H9 (cell line): ENCODE measurements at regions not wholly inside any gene's neighbourhood (a gene's known extent, or its start where the extent isn't known, plus 50 kb on each side); places are given as distances from the start of the nearest gene placed in this dataset.

Experiments
- DNase-seq: peaks from one replicate; pipeline ENCODE4 v3.0.0-alpha.2; 2017
- H2AFZ ChIP-seq: one replicate; pipeline ENCODE4 v1.6.1; 2013; ENCODE audit warnings: mild to moderate bottlenecking, low read length, control low read depth, moderate library complexity
- H2AK5ac ChIP-seq: 2 replicates; pipeline ENCODE4 v1.6.1; 2013; ENCODE audit warnings: low read length, control low read depth, mixed read lengths; ENCODE audit not compliant: insufficient read length
- H2BK120ac ChIP-seq: one replicate; pipeline ENCODE4 v1.6.1; 2013; ENCODE audit warnings: low read depth, mild to moderate bottlenecking, low read length, control low read depth, inconsistent platforms; ENCODE audit not compliant: poor library complexity, severe bottlenecking
- H2BK12ac ChIP-seq: 2 replicates; pipeline ENCODE4 v1.6.1; 2013; ENCODE audit warnings: low read length, control low read depth, mixed read lengths, low read depth; ENCODE audit not compliant: insufficient read length
- H2BK15ac ChIP-seq: 2 replicates; pipeline ENCODE4 v1.6.1; 2013; ENCODE audit warnings: low read depth, low read length, control low read depth
- H2BK20ac ChIP-seq: one replicate; pipeline ENCODE4 v1.6.1; 2013; ENCODE audit warnings: low read depth, mild to moderate bottlenecking, low read length, control low read depth, inconsistent platforms; ENCODE audit not compliant: poor library complexity, severe bottlenecking
- H2BK5ac ChIP-seq: 2 replicates; pipeline ENCODE4 v1.6.1; 2013; ENCODE audit warnings: low read length, control low read depth, mixed read lengths; ENCODE audit not compliant: insufficient read length
- H3K14ac ChIP-seq: 2 replicates; pipeline ENCODE4 v1.6.1; 2013; ENCODE audit warnings: low read length, control low read depth; ENCODE audit not compliant: insufficient read depth
- H3K18ac ChIP-seq: 2 replicates; pipeline ENCODE4 v1.6.1; 2013; ENCODE audit warnings: low read depth, mild to moderate bottlenecking, mixed read lengths, low read length, control low read depth; ENCODE audit not compliant: insufficient read length
- H3K23ac ChIP-seq: 2 replicates; pipeline ENCODE4 v1.6.1; 2013; ENCODE audit warnings: low read length, control low read depth, mixed read lengths, low read depth; ENCODE audit not compliant: insufficient read length
- H3K23me2 ChIP-seq: 2 replicates; pipeline ENCODE4 v1.6.1; 2013; ENCODE audit warnings: low read depth, mild to moderate bottlenecking, mixed read lengths, low read length, control low read depth; ENCODE audit not compliant: insufficient read length, poor library complexity, severe bottlenecking
- H3K27ac ChIP-seq: 2 replicates; pipeline ENCODE4 v1.5.1; 2013; ENCODE audit warnings: low read length, control low read depth, mixed read lengths, low read depth; ENCODE audit not compliant: insufficient read length
- H3K27me3 ChIP-seq: 2 replicates; pipeline ENCODE4 v1.6.1; 2013; ENCODE audit warnings: low read length, control low read depth, inconsistent platforms; ENCODE audit not compliant: insufficient read depth
- H3K4ac ChIP-seq: 2 replicates; pipeline ENCODE4 v1.6.1; 2013; ENCODE audit warnings: low read depth, mild to moderate bottlenecking, control low read depth, inconsistent platforms, low read length, moderate library complexity
- H3K4me1 ChIP-seq: 2 replicates; pipeline ENCODE4 v1.6.1; 2013; ENCODE audit warnings: low read length, control low read depth, inconsistent platforms; ENCODE audit not compliant: insufficient read depth
- H3K4me2 ChIP-seq: 2 replicates; pipeline ENCODE4 v1.6.1; 2013; ENCODE audit warnings: low read length, control low read depth, mixed read lengths; ENCODE audit not compliant: insufficient read length, insufficient read depth
- H3K56ac ChIP-seq: 2 replicates; pipeline ENCODE4 v1.6.1; 2013; ENCODE audit warnings: low read depth, mild to moderate bottlenecking, mixed read lengths, low read length, control low read depth; ENCODE audit not compliant: insufficient read length
- H3K79me1 ChIP-seq: 2 replicates; pipeline ENCODE4 v1.6.1; 2013; ENCODE audit warnings: low read depth, mild to moderate bottlenecking, moderate library complexity, low read length, control low read depth, inconsistent platforms; ENCODE audit not compliant: insufficient read depth, poor library complexity, severe bottlenecking
- H3K79me2 ChIP-seq: 2 replicates; pipeline ENCODE4 v1.6.1; 2013; ENCODE audit warnings: low read length, control low read depth, inconsistent platforms; ENCODE audit not compliant: insufficient read depth
- H3K9ac ChIP-seq: 2 replicates; pipeline ENCODE4 v1.6.1; 2013; ENCODE audit warnings: low read length, control low read depth, mixed read lengths; ENCODE audit not compliant: insufficient read length; ENCODE audit errors: extremely low read depth
- H3K9me3 ChIP-seq: one replicate; pipeline ENCODE4 v1.6.1; 2013; ENCODE audit warnings: low read depth, low read length, inconsistent platforms; ENCODE audit not compliant: control insufficient read depth
- H3T11ph ChIP-seq: one replicate; pipeline ENCODE4 v1.6.1; 2013; ENCODE audit warnings: mild to moderate bottlenecking, low read length, control low read depth, inconsistent platforms
- H4K20me1 ChIP-seq: one replicate; pipeline ENCODE4 v1.6.1; 2013; ENCODE audit not compliant: control insufficient read depth, insufficient read length, insufficient read depth
- H4K5ac ChIP-seq: 2 replicates; pipeline ENCODE4 v1.6.1; 2013; ENCODE audit warnings: low read depth, mild to moderate bottlenecking, mixed read lengths, low read length, control low read depth; ENCODE audit not compliant: insufficient read length
- H4K8ac ChIP-seq: replicated peaks from 2 replicates; pipeline ENCODE4 v1.6.1; 2013; ENCODE audit warnings: low read length, control low read depth, mixed read lengths, low read depth; ENCODE audit not compliant: insufficient read length
- H4K91ac ChIP-seq: 2 replicates; pipeline ENCODE4 v1.6.1; 2013; ENCODE audit warnings: low read depth, mild to moderate bottlenecking, moderate library complexity, mixed read lengths, low read length, control low read depth; ENCODE audit not compliant: insufficient read length
- H3K27ac Mint-ChIP-seq, 3 experiments: 2 replicates in 2 of 3; 3 replicates in 1 of 3; pipeline ENCODE4 v1.8.0; 2020 to 2021; ENCODE audit warnings: mixed read lengths in 3 of 3, mild to moderate bottlenecking in 1 of 3, moderate library complexity in 1 of 3
- H3K27me3 Mint-ChIP-seq: 2 replicates; pipeline ENCODE4 v1.8.0; 2021; ENCODE audit warnings: low read depth, mild to moderate bottlenecking, moderate library complexity, mixed read lengths
- H3K36me3 Mint-ChIP-seq, 3 experiments: 2 replicates in 2 of 3; 3 replicates in 1 of 3; pipeline ENCODE4 v1.8.0; 2020 to 2021; ENCODE audit warnings: low read depth in 3 of 3, mixed read lengths in 3 of 3; ENCODE audit not compliant: insufficient read depth in 1 of 3
- H3K4me1 Mint-ChIP-seq, 2 experiments: 2 replicates each; pipeline ENCODE4 v1.8.0; 2020; ENCODE audit warnings: mixed read lengths in 2 of 2
- H3K4me3 Mint-ChIP-seq, 2 experiments: 2 replicates in 1 of 2; 3 replicates in 1 of 2; pipeline ENCODE4 v1.8.0; 2020 to 2021; ENCODE audit warnings: mild to moderate bottlenecking in 2 of 2, mixed read lengths in 2 of 2, moderate library complexity in 1 of 2
- H3K9me3 Mint-ChIP-seq, 2 experiments: 2 replicates in 1 of 2; 3 replicates in 1 of 2; pipeline ENCODE4 v1.8.0; 2020; ENCODE audit warnings: mild to moderate bottlenecking in 2 of 2, mixed read lengths in 2 of 2, moderate library complexity in 1 of 2
- CTCF ChIP-seq: fragments of 200-600 bp; sonication (generic); conservative IDR thresholded peaks from 3 replicates; pipeline ENCODE4 v1.8.0; 2021; ENCODE audit warnings: antibody characterized with exemption, mild to moderate bottlenecking
- WGBS: extraction: QIAGEN DNeasy Blood & Tissue Kit; methylation state at CpG from one replicate; pipeline ENCODE4 v1.1.7; 2013; ENCODE audit warnings: missing lambda C conversion rate, low lambda C conversion rate, mixed read lengths; ENCODE audit not compliant: insufficient read length; ENCODE audit errors: extremely low coverage; 5-methylcytosine and 5-hydroxymethylcytosine counted together

DNA sequence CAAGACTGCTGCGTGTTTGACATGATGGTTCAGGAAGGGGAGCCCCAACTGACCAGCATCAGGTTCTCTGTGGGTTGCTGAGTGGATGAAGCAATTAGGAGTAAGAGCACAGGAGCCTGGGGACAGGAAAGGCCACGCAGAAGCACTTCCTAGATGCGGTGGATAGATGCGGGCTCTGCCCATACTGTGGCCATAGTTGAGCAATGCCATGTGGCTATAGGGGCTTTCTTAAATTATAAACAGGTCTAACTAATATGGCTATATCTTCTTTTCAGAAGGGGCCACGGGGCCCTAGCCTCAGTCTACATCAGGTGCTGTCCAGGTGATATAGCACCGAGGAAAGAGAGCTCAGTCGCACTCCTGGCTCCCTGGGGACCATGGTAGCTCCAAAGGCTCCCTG is 198.6 kb downstream of the GADD45G start:
- Histone ChIP-seq H3K79me2 (no peaks in the 10 kb centered on the region), H2BK120ac (no peak overlapping the region), H4K5ac (no peak overlapping the region), H2BK20ac (no peak overlapping the region), H4K20me1 (no peaks in the 10 kb centered on the region), H3T11ph (no peak overlapping the region), H3K9me3 (no peaks in the 10 kb centered on the region), H3K23me2 (no peaks in the 10 kb centered on the region), H3K4ac (no peak overlapping the region), H2AK5ac (no peak overlapping the region), H3K4me1 (peaks cover 11% of the 10 kb centered on the region; the same call in 1 of the 2 replicates), H3K23ac (no peak overlapping the region), H3K9ac (no peak overlapping the region), H2BK5ac (no peak overlapping the region), H3K4me2 (no peak overlapping the region), H3K27ac (no peak overlapping the region), H2BK12ac (no peak overlapping the region), H4K8ac (no peak overlapping the region), H3K79me1 (no peaks in the 10 kb centered on the region), H3K56ac (no peak overlapping the region), H2BK15ac (no peak overlapping the region), H3K14ac (no peak overlapping the region), H4K91ac (no peak overlapping the region), H2AFZ (no peak overlapping the region), H3K18ac (no peak overlapping the region), H3K27me3 (no peaks in the 10 kb centered on the region)
- no peaks in the 10 kb centered on the region; a peak in 2 of 5 replicates for H3K9me3 Mint-ChIP-seq
- no peak for TF ChIP-seq CTCF
- peaks cover 0 to 4% (median 0%) of the 10 kb centered on the region in 3 experiments; a peak in 3 of 7 replicates for H3K36me3 Mint-ChIP-seq
- DNase-seq = no peak
- no CpG with 5 or more reads among the region's 7 CpGs for WGBS
- no peak overlapping the region; a peak in 1 of 7 replicates for H3K27ac Mint-ChIP-seq
- H3K4me3 Mint-ChIP-seq = no peak overlapping the region
- peaks cover 44 to 47% of the 10 kb centered on the region in 2 experiments for H3K4me1 Mint-ChIP-seq
- peaks cover 16% of the 10 kb centered on the region for H3K27me3 Mint-ChIP-seq
